HG02885 (cell line): ENCODE measurements at regions not wholly inside any gene's neighbourhood (a gene's known extent, or its start where the extent isn't known, plus 50 kb on each side); places are given as distances from the start of the nearest gene placed in this dataset.

Experiments
- ATAC-seq: cut with Tn5 transposase; IDR thresholded peaks from one replicate; pipeline ENCODE4 v1.9.1; 2021; ENCODE audit warnings: mild to moderate bottlenecking; ENCODE audit not compliant: unreplicated experiment, poor library complexity

DNA sequence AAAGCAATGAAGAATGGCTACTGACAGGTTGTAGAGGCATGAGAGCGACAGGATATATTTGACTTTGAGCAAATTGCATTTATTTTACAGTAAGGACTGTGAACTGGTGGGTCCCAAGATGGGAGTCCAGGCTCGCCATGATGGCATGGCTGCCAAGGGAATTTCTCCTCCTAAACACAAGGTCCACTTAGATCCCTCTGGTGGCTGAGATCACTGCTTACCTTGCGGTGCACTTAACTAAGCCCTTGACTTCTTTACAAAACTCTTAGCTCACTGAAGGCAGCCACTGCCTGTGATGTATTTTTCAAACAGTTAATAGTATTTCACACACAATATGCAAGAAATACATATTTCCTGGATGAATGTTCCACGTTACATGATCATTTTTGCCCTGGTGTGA lies 50.3 kb upstream of the SORBS2 start:
- ATAC-seq = no peak

- no peak for ATAC-seq
Observed at GRCh38 chr4:185863946-185864345, 52.0 kb upstream of the SORBS2 start.

DNA sequence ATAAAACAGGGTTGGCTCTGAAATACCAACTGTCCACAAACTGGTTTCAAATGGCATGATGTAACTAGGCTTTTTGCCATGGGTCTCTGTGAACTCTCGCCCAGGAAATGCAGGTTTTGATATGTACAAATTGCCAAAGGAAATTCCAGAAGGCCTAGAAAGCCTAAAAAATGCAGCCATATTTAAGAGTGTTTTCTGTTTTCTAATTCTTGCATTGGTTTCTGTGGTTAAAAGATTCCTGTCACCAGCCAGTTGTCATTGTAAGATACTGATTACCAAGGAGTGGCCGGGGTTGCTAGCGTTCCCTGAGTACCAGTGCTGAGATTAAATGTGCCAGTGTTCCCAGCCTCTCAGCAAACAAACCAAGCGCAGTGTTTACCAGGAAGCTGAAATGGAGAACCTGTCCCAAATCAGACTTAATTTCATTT lies 53.9 kb upstream of the SORBS2 start:
- ATAC-seq = no peak

DNA sequence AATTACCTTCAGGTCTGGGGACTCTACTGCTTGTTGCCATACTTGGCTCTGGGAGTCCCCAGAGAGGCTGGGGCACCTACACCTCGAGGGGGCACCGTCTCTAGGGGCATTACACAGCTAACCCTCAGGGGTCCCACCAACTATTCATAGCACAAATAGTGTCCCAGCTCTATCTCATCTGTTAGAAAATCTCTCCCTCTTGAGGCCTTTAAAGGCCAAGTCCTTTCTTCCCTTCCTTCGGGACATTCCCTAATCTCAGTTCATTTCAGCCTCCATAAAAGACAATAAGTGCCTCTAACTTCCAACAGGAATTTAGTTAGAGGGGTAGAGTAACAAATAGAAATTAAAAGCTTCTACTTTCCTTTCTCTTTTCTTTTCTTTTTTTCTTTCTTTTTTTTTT lies 55.8 kb upstream of the SORBS2 start:
- no peak for ATAC-seq

DNA sequence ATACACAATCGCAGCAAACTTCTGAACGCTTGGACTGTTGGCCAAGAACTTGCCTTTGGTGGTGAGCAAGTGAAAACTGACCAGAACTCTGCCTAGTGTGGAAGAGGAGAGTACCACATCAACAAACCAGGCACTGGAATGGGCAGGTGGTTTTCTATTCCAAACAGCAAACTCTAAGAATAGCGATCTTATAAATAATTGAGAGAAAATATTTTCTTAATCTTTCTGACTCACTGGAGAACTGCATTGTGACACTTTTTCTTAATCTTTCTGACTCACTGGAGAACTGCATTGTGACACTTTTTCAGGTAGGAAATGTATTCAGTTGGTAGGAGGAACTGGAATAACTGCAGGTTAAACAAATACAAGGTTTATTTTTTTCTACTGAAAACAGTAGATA lies 57.0 kb upstream of the SORBS2 start:
- ATAC-seq = no peak

GRCh38 chr4:185869427-185869826 lies 57.4 kb upstream of the SORBS2 start:
- ATAC-seq = no peak

DNA sequence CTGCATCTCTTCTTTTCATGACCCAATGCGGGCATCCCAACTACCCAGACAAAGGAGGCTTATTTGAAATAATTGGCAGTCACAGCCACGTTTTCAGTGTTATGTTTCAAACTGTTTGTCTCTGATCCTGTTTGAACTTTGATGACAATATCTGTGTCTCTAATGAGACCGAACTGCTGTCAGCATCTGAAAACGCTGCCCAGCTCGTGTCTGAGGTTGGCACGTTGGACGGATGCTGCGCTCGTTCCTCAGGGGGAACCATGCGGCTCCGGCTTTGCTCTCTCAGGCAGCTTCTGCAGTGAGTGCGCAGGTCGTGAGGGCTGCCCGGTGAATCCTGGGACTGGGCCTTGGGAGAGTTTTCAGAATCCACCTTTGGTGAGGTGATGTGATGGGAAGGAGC lies 58.4 kb upstream of the SORBS2 start:
- no peak for ATAC-seq

- no peak for ATAC-seq
Observed at GRCh38 chr4:185872747-185873380, 60.9 kb upstream of the SORBS2 start.

GRCh38 chr4:185874516-185875230 lies 62.7 kb upstream of the SORBS2 start:
- ATAC-seq = no peak

DNA sequence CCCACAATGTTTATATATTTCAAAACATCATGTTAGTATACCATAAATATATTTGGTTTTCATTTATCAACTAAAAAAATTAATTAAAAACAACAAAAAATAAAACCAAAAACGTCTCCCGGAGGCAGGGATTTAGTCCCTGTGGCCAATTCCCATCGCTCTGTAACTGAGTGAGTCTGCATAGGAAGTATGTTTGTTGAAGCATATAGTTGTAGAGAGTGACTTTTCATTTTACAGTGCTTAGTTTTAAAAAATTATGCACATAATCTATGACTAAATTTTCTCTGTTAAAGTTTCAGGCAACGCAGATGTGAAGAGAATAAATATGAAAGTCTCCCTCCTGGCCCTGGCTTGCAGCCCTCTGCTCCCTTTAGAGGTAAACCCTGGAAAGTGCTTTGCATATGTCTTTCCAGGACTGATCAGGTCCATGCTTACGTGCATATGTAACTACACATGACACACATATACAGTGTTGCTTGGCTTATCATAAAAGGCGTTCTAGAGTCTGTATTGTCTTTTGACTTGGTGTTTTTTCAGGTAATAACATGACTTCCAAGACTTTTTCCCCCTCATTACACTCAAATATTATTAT lies 63.4 kb upstream of the SORBS2 start:
- no peak for ATAC-seq

GRCh38 chr4:185878633-185879032 lies 66.6 kb upstream of the SORBS2 start:
- no peak for ATAC-seq

GRCh38 chr4:185879666-185880312 lies 67.8 kb upstream of the SORBS2 start:
- ATAC-seq = peak; percentile 89

- ATAC-seq = no peak
Observed at GRCh38 chr4:185880571-185880970, 68.6 kb upstream of the SORBS2 start.

GRCh38 chr4:185881430-185881829 lies 69.4 kb upstream of the SORBS2 start:
- no peak for ATAC-seq

DNA sequence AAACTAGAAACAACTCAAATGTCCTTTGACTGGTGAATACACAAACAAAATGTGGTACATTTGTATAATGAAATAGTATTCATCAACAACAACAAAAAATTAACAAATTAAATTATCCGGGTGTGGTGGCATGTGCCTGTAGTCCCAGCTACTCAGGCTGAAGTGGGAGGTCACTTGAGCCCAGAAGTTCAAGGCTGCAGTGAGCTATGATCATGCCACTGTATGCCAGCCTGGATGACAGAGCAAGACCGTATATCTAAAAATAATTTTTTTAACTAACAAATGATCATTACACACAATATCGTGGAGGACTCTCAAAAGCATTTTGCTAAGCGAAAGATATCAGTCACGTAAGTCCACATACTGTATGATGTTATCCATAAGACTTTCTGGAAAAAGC lies 71.6 kb upstream of the SORBS2 start:
- ATAC-seq = no peak

DNA sequence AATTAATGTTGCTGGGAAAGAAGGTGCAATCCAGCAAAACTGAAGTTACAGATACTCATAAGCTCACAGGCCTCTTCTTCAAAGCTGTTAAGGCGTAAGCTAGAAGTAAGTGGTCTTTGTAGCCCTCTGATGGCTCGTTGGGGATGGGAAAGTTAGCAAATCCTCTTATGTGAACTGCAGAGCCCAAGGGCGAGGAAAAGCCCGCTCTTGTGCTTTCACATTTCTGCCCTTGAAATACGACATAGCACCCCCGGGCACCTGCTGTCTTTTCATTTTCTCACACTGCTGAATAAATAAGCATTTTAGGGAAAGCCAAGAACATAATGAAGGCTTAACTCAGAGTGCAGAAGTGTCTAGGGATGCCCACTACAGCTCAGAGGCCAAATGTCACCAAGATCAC lies 73.1 kb upstream of the SORBS2 start:
- no peak for ATAC-seq

GRCh38 chr4:185885604-185886003 lies 73.6 kb upstream of the SORBS2 start:
- no peak for ATAC-seq

DNA sequence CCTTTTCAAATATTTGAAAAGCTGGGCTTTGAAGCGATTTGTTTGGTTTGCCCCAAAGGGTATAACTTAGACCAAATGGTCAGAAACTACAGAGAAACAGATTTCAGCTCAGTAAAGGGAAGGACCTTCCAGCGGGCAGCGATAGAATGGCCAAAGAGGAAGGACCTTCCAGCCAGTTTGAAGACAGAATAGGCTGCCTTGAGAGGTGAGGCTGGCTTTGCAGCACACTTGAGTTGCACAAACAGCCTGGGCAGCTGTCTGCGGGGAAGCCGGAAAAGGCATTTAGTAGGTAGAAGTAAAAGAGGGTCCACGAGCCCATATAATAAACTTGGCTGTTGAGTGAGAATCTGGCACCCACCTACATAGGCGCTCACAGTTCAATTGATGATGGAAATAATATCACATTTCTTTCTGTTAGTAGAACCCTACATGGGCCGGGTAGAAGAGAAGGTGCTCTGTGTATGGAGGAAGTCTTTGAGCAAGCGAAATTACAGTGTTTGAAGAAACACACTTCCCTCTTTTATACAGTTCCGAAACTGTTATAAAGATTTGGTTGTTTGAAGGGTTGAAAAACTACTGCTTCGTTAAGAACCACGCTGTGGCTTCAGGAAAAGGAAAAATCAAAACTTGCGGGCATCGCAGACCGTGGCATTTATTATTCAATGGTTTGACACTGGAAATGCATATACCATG lies 75.0 kb upstream of the SORBS2 start:
- peak; percentile 52 for ATAC-seq

- no peak for ATAC-seq
Observed at GRCh38 chr4:185888676-185889075, 76.7 kb upstream of the SORBS2 start.

- ATAC-seq = no peak
Observed at GRCh38 chr4:185889585-185889984, 77.6 kb upstream of the SORBS2 start.

GRCh38 chr4:185890196-185890595 lies 78.2 kb upstream of the SORBS2 start:
- no peak for ATAC-seq
